H9 (cell line): ENCODE measurements at regions not wholly inside any gene's neighbourhood (a gene's known extent, or its start where the extent isn't known, plus 50 kb on each side); places are given as distances from the start of the nearest gene placed in this dataset.

Source experiments
- DNase-seq: peaks from one replicate; pipeline ENCODE4 v3.0.0-alpha.2; 2017
- H2AFZ ChIP-seq: one replicate; pipeline ENCODE4 v1.6.1; 2013; ENCODE audit warnings: mild to moderate bottlenecking, low read length, control low read depth, moderate library complexity
- H2AK5ac ChIP-seq: 2 replicates; pipeline ENCODE4 v1.6.1; 2013; ENCODE audit warnings: low read length, control low read depth, mixed read lengths; ENCODE audit not compliant: insufficient read length
- H2BK120ac ChIP-seq: one replicate; pipeline ENCODE4 v1.6.1; 2013; ENCODE audit warnings: low read depth, mild to moderate bottlenecking, low read length, control low read depth, inconsistent platforms; ENCODE audit not compliant: poor library complexity, severe bottlenecking
- H2BK12ac ChIP-seq: 2 replicates; pipeline ENCODE4 v1.6.1; 2013; ENCODE audit warnings: low read length, control low read depth, mixed read lengths, low read depth; ENCODE audit not compliant: insufficient read length
- H2BK15ac ChIP-seq: 2 replicates; pipeline ENCODE4 v1.6.1; 2013; ENCODE audit warnings: low read depth, low read length, control low read depth
- H2BK20ac ChIP-seq: one replicate; pipeline ENCODE4 v1.6.1; 2013; ENCODE audit warnings: low read depth, mild to moderate bottlenecking, low read length, control low read depth, inconsistent platforms; ENCODE audit not compliant: poor library complexity, severe bottlenecking
- H2BK5ac ChIP-seq: 2 replicates; pipeline ENCODE4 v1.6.1; 2013; ENCODE audit warnings: low read length, control low read depth, mixed read lengths; ENCODE audit not compliant: insufficient read length
- H3K14ac ChIP-seq: 2 replicates; pipeline ENCODE4 v1.6.1; 2013; ENCODE audit warnings: low read length, control low read depth; ENCODE audit not compliant: insufficient read depth
- H3K18ac ChIP-seq: 2 replicates; pipeline ENCODE4 v1.6.1; 2013; ENCODE audit warnings: low read depth, mild to moderate bottlenecking, mixed read lengths, low read length, control low read depth; ENCODE audit not compliant: insufficient read length
- H3K23ac ChIP-seq: 2 replicates; pipeline ENCODE4 v1.6.1; 2013; ENCODE audit warnings: low read length, control low read depth, mixed read lengths, low read depth; ENCODE audit not compliant: insufficient read length
- H3K23me2 ChIP-seq: 2 replicates; pipeline ENCODE4 v1.6.1; 2013; ENCODE audit warnings: low read depth, mild to moderate bottlenecking, mixed read lengths, low read length, control low read depth; ENCODE audit not compliant: insufficient read length, poor library complexity, severe bottlenecking
- H3K27ac ChIP-seq: 2 replicates; pipeline ENCODE4 v1.5.1; 2013; ENCODE audit warnings: low read length, control low read depth, mixed read lengths, low read depth; ENCODE audit not compliant: insufficient read length
- H3K27me3 ChIP-seq: 2 replicates; pipeline ENCODE4 v1.6.1; 2013; ENCODE audit warnings: low read length, control low read depth, inconsistent platforms; ENCODE audit not compliant: insufficient read depth
- H3K4ac ChIP-seq: 2 replicates; pipeline ENCODE4 v1.6.1; 2013; ENCODE audit warnings: low read depth, mild to moderate bottlenecking, control low read depth, inconsistent platforms, low read length, moderate library complexity
- H3K4me1 ChIP-seq: 2 replicates; pipeline ENCODE4 v1.6.1; 2013; ENCODE audit warnings: low read length, control low read depth, inconsistent platforms; ENCODE audit not compliant: insufficient read depth
- H3K4me2 ChIP-seq: 2 replicates; pipeline ENCODE4 v1.6.1; 2013; ENCODE audit warnings: low read length, control low read depth, mixed read lengths; ENCODE audit not compliant: insufficient read length, insufficient read depth
- H3K56ac ChIP-seq: 2 replicates; pipeline ENCODE4 v1.6.1; 2013; ENCODE audit warnings: low read depth, mild to moderate bottlenecking, mixed read lengths, low read length, control low read depth; ENCODE audit not compliant: insufficient read length
- H3K79me1 ChIP-seq: 2 replicates; pipeline ENCODE4 v1.6.1; 2013; ENCODE audit warnings: low read depth, mild to moderate bottlenecking, moderate library complexity, low read length, control low read depth, inconsistent platforms; ENCODE audit not compliant: insufficient read depth, poor library complexity, severe bottlenecking
- H3K79me2 ChIP-seq: 2 replicates; pipeline ENCODE4 v1.6.1; 2013; ENCODE audit warnings: low read length, control low read depth, inconsistent platforms; ENCODE audit not compliant: insufficient read depth
- H3K9ac ChIP-seq: 2 replicates; pipeline ENCODE4 v1.6.1; 2013; ENCODE audit warnings: low read length, control low read depth, mixed read lengths; ENCODE audit not compliant: insufficient read length; ENCODE audit errors: extremely low read depth
- H3K9me3 ChIP-seq: one replicate; pipeline ENCODE4 v1.6.1; 2013; ENCODE audit warnings: low read depth, low read length, inconsistent platforms; ENCODE audit not compliant: control insufficient read depth
- H3T11ph ChIP-seq: one replicate; pipeline ENCODE4 v1.6.1; 2013; ENCODE audit warnings: mild to moderate bottlenecking, low read length, control low read depth, inconsistent platforms
- H4K20me1 ChIP-seq: one replicate; pipeline ENCODE4 v1.6.1; 2013; ENCODE audit not compliant: control insufficient read depth, insufficient read length, insufficient read depth
- H4K5ac ChIP-seq: 2 replicates; pipeline ENCODE4 v1.6.1; 2013; ENCODE audit warnings: low read depth, mild to moderate bottlenecking, mixed read lengths, low read length, control low read depth; ENCODE audit not compliant: insufficient read length
- H4K8ac ChIP-seq: replicated peaks from 2 replicates; pipeline ENCODE4 v1.6.1; 2013; ENCODE audit warnings: low read length, control low read depth, mixed read lengths, low read depth; ENCODE audit not compliant: insufficient read length
- H4K91ac ChIP-seq: 2 replicates; pipeline ENCODE4 v1.6.1; 2013; ENCODE audit warnings: low read depth, mild to moderate bottlenecking, moderate library complexity, mixed read lengths, low read length, control low read depth; ENCODE audit not compliant: insufficient read length
- H3K27ac Mint-ChIP-seq, 3 experiments: 2 replicates in 2 of 3; 3 replicates in 1 of 3; pipeline ENCODE4 v1.8.0; 2020 to 2021; ENCODE audit warnings: mixed read lengths in 3 of 3, mild to moderate bottlenecking in 1 of 3, moderate library complexity in 1 of 3
- H3K27me3 Mint-ChIP-seq: 2 replicates; pipeline ENCODE4 v1.8.0; 2021; ENCODE audit warnings: low read depth, mild to moderate bottlenecking, moderate library complexity, mixed read lengths
- H3K36me3 Mint-ChIP-seq, 3 experiments: 2 replicates in 2 of 3; 3 replicates in 1 of 3; pipeline ENCODE4 v1.8.0; 2020 to 2021; ENCODE audit warnings: low read depth in 3 of 3, mixed read lengths in 3 of 3; ENCODE audit not compliant: insufficient read depth in 1 of 3
- H3K4me1 Mint-ChIP-seq, 2 experiments: 2 replicates each; pipeline ENCODE4 v1.8.0; 2020; ENCODE audit warnings: mixed read lengths in 2 of 2
- H3K4me3 Mint-ChIP-seq, 2 experiments: 2 replicates in 1 of 2; 3 replicates in 1 of 2; pipeline ENCODE4 v1.8.0; 2020 to 2021; ENCODE audit warnings: mild to moderate bottlenecking in 2 of 2, mixed read lengths in 2 of 2, moderate library complexity in 1 of 2
- H3K9me3 Mint-ChIP-seq, 2 experiments: 2 replicates in 1 of 2; 3 replicates in 1 of 2; pipeline ENCODE4 v1.8.0; 2020; ENCODE audit warnings: mild to moderate bottlenecking in 2 of 2, mixed read lengths in 2 of 2, moderate library complexity in 1 of 2
- CTCF ChIP-seq: fragments of 200-600 bp; sonication (generic); conservative IDR thresholded peaks from 3 replicates; pipeline ENCODE4 v1.8.0; 2021; ENCODE audit warnings: antibody characterized with exemption, mild to moderate bottlenecking
- WGBS: extraction: QIAGEN DNeasy Blood & Tissue Kit; methylation state at CpG from one replicate; pipeline ENCODE4 v1.1.7; 2013; ENCODE audit warnings: missing lambda C conversion rate, low lambda C conversion rate, mixed read lengths; ENCODE audit not compliant: insufficient read length; ENCODE audit errors: extremely low coverage; 5-methylcytosine and 5-hydroxymethylcytosine counted together

DNA sequence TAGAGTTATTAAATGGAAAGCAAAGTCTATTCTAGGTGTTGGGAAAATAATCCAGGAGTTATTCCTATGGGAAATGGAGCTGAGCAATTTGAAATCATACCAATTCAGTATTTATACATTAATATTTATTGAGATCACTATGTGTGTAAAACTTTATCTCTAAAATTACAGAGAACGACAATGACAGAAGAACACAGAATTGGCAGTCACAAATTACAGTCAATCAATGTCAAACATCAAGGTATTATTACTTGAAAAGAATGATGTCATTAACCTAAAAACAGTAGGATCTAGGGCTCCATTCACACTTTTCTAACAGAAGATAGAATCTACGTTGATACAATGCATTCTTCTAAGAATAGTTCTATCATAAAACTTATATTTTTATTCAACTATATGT lies 154.9 kb upstream of the GJE1 start:
- Mint-ChIP-seq H3K9me3 (peaks cover 0 to 4% of the 10 kb centered on the region in 2 experiments; a peak in 3 of 5 replicates), H3K36me3 (no peaks in the 10 kb centered on the region), H3K27me3 (no peaks in the 10 kb centered on the region), H3K4me1 (no peaks in the 10 kb centered on the region; a peak in 1 of 4 replicates), H3K4me3 (no peak overlapping the region), H3K27ac (no peak overlapping the region)
- Histone ChIP-seq H2BK120ac (no peak overlapping the region), H4K91ac (no peak overlapping the region), H2BK15ac (no peak overlapping the region), H4K8ac (no peak overlapping the region), H3K56ac (no peak overlapping the region), H3K4me1 (no peaks in the 10 kb centered on the region), H2BK20ac (no peak overlapping the region), H2AK5ac (no peak overlapping the region), H3K9ac (no peak overlapping the region), H3K23ac (no peak overlapping the region), H3K4me2 (no peak overlapping the region), H3K79me1 (no peaks in the 10 kb centered on the region), H3K27ac (no peak overlapping the region), H2BK12ac (no peak overlapping the region), H4K20me1 (no peaks in the 10 kb centered on the region), H2AFZ (no peak overlapping the region), H3K23me2 (no peaks in the 10 kb centered on the region), H2BK5ac (no peak overlapping the region), H4K5ac (no peak overlapping the region), H3K79me2 (no peaks in the 10 kb centered on the region), H3T11ph (no peak overlapping the region), H3K18ac (no peak overlapping the region), H3K14ac (no peak overlapping the region), H3K9me3 (no peaks in the 10 kb centered on the region), H3K27me3 (no peaks in the 10 kb centered on the region), H3K4ac (no peak overlapping the region)
- no CpG with 5 or more reads among the region's 2 CpGs for WGBS
- TF ChIP-seq CTCF, result no peak
- DNase-seq, result no peak
